ENCODE measurements at regions not wholly inside any gene's neighbourhood (a gene's known extent, or its start where the extent isn't known, plus 50 kb on each side); places are given as distances from the start of the nearest gene placed in this dataset.
A peak's percentile ranks its signal among the peaks of the same experiment; 100 is the strongest.

DNA sequence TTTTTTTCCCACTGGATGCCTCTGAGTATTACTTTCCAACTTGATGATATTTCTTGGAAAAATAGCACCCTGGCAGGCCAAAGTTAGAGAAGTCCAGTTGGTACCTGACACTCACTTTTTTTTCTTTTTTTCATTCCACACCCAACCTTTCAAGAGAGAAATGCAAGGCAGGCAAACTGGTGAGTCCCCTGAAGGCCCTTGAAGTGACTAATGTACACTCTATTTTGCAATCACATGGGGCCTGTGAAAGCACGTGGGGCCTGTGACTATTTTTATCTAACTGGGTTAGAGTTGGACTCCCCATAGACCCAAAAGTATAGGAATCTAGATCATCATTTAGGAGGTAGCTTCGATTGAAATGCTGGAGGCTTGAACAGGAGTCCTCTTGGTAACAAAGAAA lies 316.7 kb downstream of the CHL1 start:
- DNase-seq (ENCODE audit: low read depth in 1 of 2, low spot score in 2 of 2): no peak
- H4K5ac ChIP-seq (ENCODE audit: insufficient read length, low read depth, low read length): no peak overlapping the region
- H4K8ac ChIP-seq (ENCODE audit: extremely low read depth, insufficient read depth, low read length): no peak overlapping the region
- no peaks in the 10 kb centered on the region for H3K27me3 ChIP-seq (replicated peaks in 1 of 4; ENCODE audit: control insufficient read depth in 3 of 4, extremely low read depth in 1 of 4, insufficient read depth in 3 of 4, low read length in 3 of 4)
- H3K23me2 ChIP-seq (ENCODE audit: low read depth, low read length): no peaks in the 10 kb centered on the region
- no peak overlapping the region for H3K14ac ChIP-seq (ENCODE audit: insufficient read length)
- no peak overlapping the region for H2BK12ac ChIP-seq (ENCODE audit: low read depth, low read length)
- H3K18ac ChIP-seq (ENCODE audit: extremely low read depth, low read length): no peak overlapping the region
- H3K9me3 ChIP-seq (ENCODE audit: insufficient read depth in 2 of 2, low read depth in 1 of 2, low read length in 1 of 2): no peaks in the 10 kb centered on the region
- H2BK5ac ChIP-seq (ENCODE audit: low read depth, low read length): no peak overlapping the region
- ChIA-PET POLR2A (ENCODE audit: partially characterized antibody) (no interaction called here), CTCF (ENCODE audit: partially characterized antibody) (no interaction called here)
- no peaks in the 10 kb centered on the region for H4K20me1 ChIP-seq (replicated peaks in 1 of 2; ENCODE audit: control insufficient read depth in 1 of 2, insufficient read depth in 2 of 2, low read length in 2 of 2)
- H2AFZ ChIP-seq (ENCODE audit: low read length): no peak overlapping the region
- no peak overlapping the region for H2BK15ac ChIP-seq (ENCODE audit: low read length)
- no peak overlapping the region for H2AK5ac ChIP-seq (ENCODE audit: low read depth, low read length)
- H2BK20ac ChIP-seq (ENCODE audit: low read length): no peak overlapping the region
- no peak overlapping the region for H2BK120ac ChIP-seq (replicated peaks; ENCODE audit: low read depth, low read length)
- peak overlapping the region in 1 of 4 experiments; percentile 34; a peak in 1 of 7 replicates for H3K9ac ChIP-seq (replicated peaks in 1 of 4; ENCODE audit: extremely low read depth in 1 of 4, low read depth in 3 of 4, low read length in 3 of 4)
- H3K4me3 ChIP-seq (ENCODE audit: extremely low read depth in 1 of 4, insufficient read depth in 2 of 4, low read depth in 3 of 4, low read length in 4 of 4): no peak overlapping the region
- H3K79me2 ChIP-seq (ENCODE audit: control insufficient read depth in 1 of 2, insufficient read depth in 2 of 2, low read length in 2 of 2): no peaks in the 10 kb centered on the region
- H3K36me3 ChIP-seq (ENCODE audit: control insufficient read depth in 2 of 4, insufficient read depth in 4 of 4, low read length in 3 of 4): no peaks in the 10 kb centered on the region
- 79% methylated on average over 2 of the region's 2 CpGs; no CpG with 5 or more reads in 1 of the 2 experiments for WGBS, 2 experiments (ENCODE audit: extremely low coverage in 1 of 2, insufficient coverage in 1 of 2, insufficient read length in 1 of 2, insufficient replicate concordance in 2 of 2, low coverage in 1 of 2, low lambda C conversion rate in 2 of 2, missing lambda C conversion rate in 1 of 2)
- no peaks in the 10 kb centered on the region for H3K4me1 ChIP-seq (replicated peaks in 1 of 4; ENCODE audit: control insufficient read depth in 3 of 4, insufficient read depth in 4 of 4, low read length in 3 of 4)
- H3K4me2 ChIP-seq (ENCODE audit: insufficient read depth in 1 of 2, low read depth in 2 of 2, low read length in 2 of 2): no peak overlapping the region
- H3K56ac ChIP-seq (replicated peaks; ENCODE audit: insufficient read length, low read depth, low read length): no peak overlapping the region
- H3K4ac ChIP-seq (replicated peaks; ENCODE audit: insufficient read length, low read depth, low read length): no peak overlapping the region
- H3K23ac ChIP-seq (ENCODE audit: insufficient read length): no peak overlapping the region
- no peak for FAIRE-seq
- H3K27ac ChIP-seq (ENCODE audit: low read depth, low read length): no peak overlapping the region
- H3K79me1 ChIP-seq (ENCODE audit: low read depth, low read length): no peaks in the 10 kb centered on the region
- no peak overlapping the region for H4K91ac ChIP-seq (replicated peaks; ENCODE audit: insufficient read length, low read length)
- TF ChIP-seq HDAC6 (IDR thresholded peaks at IDR 0.05; ENCODE audit: low read depth, low read length) (no peak), RXRA (IDR thresholded peaks at IDR 0.05; ENCODE audit: insufficient read depth, low read depth, low read length) (no peak), FOSL1 (IDR thresholded peaks at IDR 0.05; ENCODE audit: insufficient read depth, low read depth, low read length) (no peak), ZNF274 (IDR thresholded peaks at IDR 0.05; ENCODE audit: borderline replicate concordance, extremely low read depth, low read length) (no peak), MAFK (IDR thresholded peaks at IDR 0.05; ENCODE audit: low read depth, low read length) (no peak), KDM1A (IDR thresholded peaks at IDR 0.05; ENCODE audit: borderline replicate concordance, low read length) (no peak), EZH2 (IDR thresholded peaks at IDR 0.05; ENCODE audit: low read depth, low read length, severe bottlenecking) (no peak)

All from H1 (cell line).